Thymus (tissue), 11 donors: ENCODE measurements at regions not wholly inside any gene's neighbourhood (a gene's known extent, or its start where the extent isn't known, plus 50 kb on each side); places are given as distances from the start of the nearest gene placed in this dataset.

Experiments used
- DNase-seq, 9 donors: peaks; one replicate each; pipeline ENCODE4 v3.0.0-alpha.2; 2013; ENCODE audit warnings: low spot score in 9 of 9, low read depth in 6 of 9, missing footprints in 1 of 9
- H3K27ac ChIP-seq, 2 donors: one replicate each; pipeline ENCODE4 v1.5.1; 2013; ENCODE audit warnings: control low read depth in 1 of 2, low read depth in 1 of 2, low read length in 1 of 2, mild to moderate bottlenecking in 1 of 2, moderate library complexity in 1 of 2
- H3K27me3 ChIP-seq, 2 donors: one replicate each; pipeline ENCODE4 v1.5.1; 2013; ENCODE audit warnings: low read length in 1 of 2; ENCODE audit not compliant: control insufficient read depth in 2 of 2, insufficient read depth in 1 of 2
- H3K36me3 ChIP-seq, 2 donors: one replicate each; pipeline ENCODE4 v1.5.1; 2013; ENCODE audit warnings: low read length in 1 of 2, mild to moderate bottlenecking in 1 of 2, moderate library complexity in 1 of 2; ENCODE audit not compliant: control insufficient read depth in 2 of 2, insufficient read depth in 2 of 2
- H3K4me1 ChIP-seq, 2 donors: one replicate each; pipeline ENCODE4 v1.5.1; 2013; ENCODE audit warnings: low read length in 2 of 2; ENCODE audit not compliant: control insufficient read depth in 2 of 2, insufficient read depth in 2 of 2
- H3K4me3 ChIP-seq, 2 donors: one replicate each; pipeline ENCODE4 v1.5.1; 2013; ENCODE audit warnings: low read length in 2 of 2, control low read depth in 1 of 2, mild to moderate bottlenecking in 1 of 2
- H3K9me3 ChIP-seq, 2 donors: one replicate each; pipeline ENCODE4 v1.5.1; 2013; ENCODE audit warnings: low read length in 1 of 2, mild to moderate bottlenecking in 1 of 2; ENCODE audit not compliant: control insufficient read depth in 2 of 2, insufficient read depth in 1 of 2
- WGBS: extraction: QIAGEN DNeasy Blood & Tissue Kit; methylation state at CpG from one replicate; pipeline ENCODE4 v1.1.7; 2013; 5-methylcytosine and 5-hydroxymethylcytosine counted together
- donor health status: healthy.

- H3K4me3 ChIP-seq, result no peak overlapping the region
- no peaks in the 10 kb centered on the region for H3K27me3 ChIP-seq
- no peak for DNase-seq
- no peaks in the 10 kb centered on the region for H3K36me3 ChIP-seq
- 80% methylated on average over 8 of the region's 8 CpGs for WGBS
- no peaks in the 10 kb centered on the region for H3K4me1 ChIP-seq
- H3K27ac ChIP-seq, result no peak overlapping the region
- H3K9me3 ChIP-seq, result no peaks in the 10 kb centered on the region
These were observed 83.4 kb upstream of the PACRGL start for GRCh38 chr4:20616848-20617247.

- Histone ChIP-seq H3K27me3 (no peaks in the 10 kb centered on the region), H3K4me1 (no peaks in the 10 kb centered on the region), H3K9me3 (no peaks in the 10 kb centered on the region), H3K4me3 (no peak overlapping the region), H3K36me3 (no peaks in the 10 kb centered on the region), H3K27ac (no peak overlapping the region)
- no peak for DNase-seq
- WGBS, result 56% methylated on average over 10 of the region's 10 CpGs
These were observed 82.4 kb upstream of the PACRGL start for GRCh38 chr4:20617678-20618396.

- H3K4me3 ChIP-seq, result no peak overlapping the region
- no peak for DNase-seq
- no peak overlapping the region for H3K27ac ChIP-seq
- no peaks in the 10 kb centered on the region for H3K36me3 ChIP-seq
- no peaks in the 10 kb centered on the region for H3K9me3 ChIP-seq
- no peaks in the 10 kb centered on the region for H3K27me3 ChIP-seq
- 87% methylated on average over 12 of the region's 12 CpGs for WGBS
- no peaks in the 10 kb centered on the region for H3K4me1 ChIP-seq
These were observed 81.5 kb upstream of the PACRGL start for GRCh38 chr4:20618731-20619130.

- H3K36me3 ChIP-seq, result no peaks in the 10 kb centered on the region
- no peaks in the 10 kb centered on the region for H3K4me1 ChIP-seq
- H3K27ac ChIP-seq, result no peak overlapping the region
- H3K27me3 ChIP-seq, result no peaks in the 10 kb centered on the region
- WGBS, result 23% methylated on average over 1 of the region's 1 CpG
- no peaks in the 10 kb centered on the region for H3K9me3 ChIP-seq
- no peak overlapping the region for H3K4me3 ChIP-seq
- DNase-seq, result peak in 1 of 9 donors; percentile 2
These were observed 78.8 kb upstream of the PACRGL start for GRCh38 chr4:20621476-20621875.

- no peaks in the 10 kb centered on the region for H3K27me3 ChIP-seq
- no peaks in the 10 kb centered on the region for H3K9me3 ChIP-seq
- no peak overlapping the region for H3K27ac ChIP-seq
- H3K4me1 ChIP-seq, result no peaks in the 10 kb centered on the region
- H3K4me3 ChIP-seq, result no peak overlapping the region
- DNase-seq, result no peak
- 93% methylated on average over 1 of the region's 1 CpG for WGBS
- H3K36me3 ChIP-seq, result no peaks in the 10 kb centered on the region
These were observed 77.6 kb upstream of the PACRGL start for GRCh38 chr4:20622701-20623100.

GRCh38 chr4:20623939-20624338 is 76.3 kb upstream of the PACRGL start:
- H3K27me3 ChIP-seq, result no peaks in the 10 kb centered on the region
- no peaks in the 10 kb centered on the region for H3K9me3 ChIP-seq
- H3K27ac ChIP-seq, result no peak overlapping the region
- H3K4me1 ChIP-seq, result no peaks in the 10 kb centered on the region
- no peaks in the 10 kb centered on the region for H3K36me3 ChIP-seq
- no peak for DNase-seq
- no peak overlapping the region for H3K4me3 ChIP-seq

GRCh38 chr4:20624793-20625374 is 75.4 kb upstream of the PACRGL start:
- H3K4me3 ChIP-seq, result no peak overlapping the region
- no peaks in the 10 kb centered on the region for H3K36me3 ChIP-seq
- no peak for DNase-seq
- 85% methylated on average over 3 of the region's 3 CpGs for WGBS
- H3K4me1 ChIP-seq, result no peaks in the 10 kb centered on the region
- H3K27ac ChIP-seq, result no peak overlapping the region
- no peaks in the 10 kb centered on the region for H3K27me3 ChIP-seq
- no peaks in the 10 kb centered on the region for H3K9me3 ChIP-seq

- no peaks in the 10 kb centered on the region for H3K36me3 ChIP-seq
- DNase-seq, result no peak
- no peaks in the 10 kb centered on the region for H3K4me1 ChIP-seq
- H3K27ac ChIP-seq, result no peak overlapping the region
- no peak overlapping the region for H3K4me3 ChIP-seq
- 63% methylated on average over 3 of the region's 3 CpGs for WGBS
- H3K27me3 ChIP-seq, result no peaks in the 10 kb centered on the region
- no peaks in the 10 kb centered on the region for H3K9me3 ChIP-seq
These were observed 74.8 kb upstream of the PACRGL start for GRCh38 chr4:20625426-20625825.

GRCh38 chr4:20626326-20627005 is 73.8 kb upstream of the PACRGL start:
- H3K27ac ChIP-seq, result no peak overlapping the region
- no peaks in the 10 kb centered on the region for H3K9me3 ChIP-seq
- WGBS, result 83% methylated on average over 5 of the region's 5 CpGs

More at GRCh38 chr4:20626326-20627005, 73.8 kb upstream of the PACRGL start:
- Histone ChIP-seq H3K27me3 (no peaks in the 10 kb centered on the region), H3K4me3 (no peak overlapping the region), H3K36me3 (no peaks in the 10 kb centered on the region), H3K4me1 (no peaks in the 10 kb centered on the region)
- DNase-seq, result no peak
